Neural cell (in vitro differentiated cells): ENCODE measurements at regions not wholly inside any gene's neighbourhood (a gene's known extent, or its start where the extent isn't known, plus 50 kb on each side); places are given as distances from the start of the nearest gene placed in this dataset.

Experiments used
- H2AFZ ChIP-seq: fragments of 200-600, 300-800 bp; sonication (generic), shearing (Covaris generic); 2 replicates; pipeline ENCODE4 v1.6.0; 2014; ENCODE audit warnings: low read depth, mild to moderate bottlenecking, antibody characterized with exemption, low read length, moderate library complexity
- H3F3A ChIP-seq: fragments of 200-600 bp; shearing (Covaris generic); 2 replicates; pipeline ENCODE4 v1.6.1; 2016; ENCODE audit warnings: mild to moderate bottlenecking, moderate library complexity, mixed read lengths, antibody characterized with exemption, low read length; ENCODE audit not compliant: insufficient read depth, poor library complexity, severe bottlenecking
- H3K27ac ChIP-seq: fragments of 200-600, 300-800 bp; sonication (generic), shearing (Covaris generic); 2 replicates; pipeline ENCODE4 v1.5.1; 2014; ENCODE audit warnings: mild to moderate bottlenecking, low read length, moderate library complexity
- H3K27me3 ChIP-seq: fragments of 300-800, 200-600 bp; sonication (generic), shearing (Covaris generic); 2 replicates; pipeline ENCODE4 v1.6.0; 2014; ENCODE audit warnings: mild to moderate bottlenecking, low read depth, low read length, moderate library complexity; ENCODE audit not compliant: insufficient read depth
- H3K36me3 ChIP-seq: fragments of 300-800, 200-600 bp; sonication (generic), shearing (Covaris generic); 2 replicates; pipeline ENCODE4 v1.5.1; 2014; ENCODE audit warnings: mild to moderate bottlenecking, antibody characterized with exemption, low read length, moderate library complexity; ENCODE audit not compliant: insufficient read depth
- H3K4me2 ChIP-seq: fragments of 300-800, 200-600 bp; sonication (generic), shearing (Covaris generic); 2 replicates; pipeline ENCODE4 v1.6.0; 2014; ENCODE audit warnings: mild to moderate bottlenecking, low read length
- H3K4me3 ChIP-seq: fragments of 300-800, 200-600 bp; sonication (generic), shearing (Covaris generic); 2 replicates; pipeline ENCODE4 v1.5.1; 2014; ENCODE audit warnings: mild to moderate bottlenecking, low read length, moderate library complexity
- H3K79me2 ChIP-seq: fragments of 200-600 bp; shearing (Covaris generic); replicated peaks from 2 replicates; pipeline ENCODE4 v1.6.0; 2014; ENCODE audit warnings: mild to moderate bottlenecking, low read length, moderate library complexity; ENCODE audit not compliant: insufficient read depth
- H3K9ac ChIP-seq: fragments of 300-800, 200-600 bp; sonication (generic), shearing (Covaris generic); 2 replicates; pipeline ENCODE4 v1.6.1; 2016; ENCODE audit warnings: mild to moderate bottlenecking, low read length, mixed read lengths
- H3K9me2 ChIP-seq: fragments of 200-600 bp; shearing (Covaris generic); 2 replicates; pipeline ENCODE4 v1.6.1; 2016; ENCODE audit warnings: mild to moderate bottlenecking, low read length, mixed read lengths; ENCODE audit not compliant: insufficient read depth
- H3K9me3 ChIP-seq: fragments of 200-600, 300-800 bp; sonication (generic), shearing (Covaris generic); 2 replicates; pipeline ENCODE4 v1.6.1; 2016; ENCODE audit warnings: mild to moderate bottlenecking, mixed run types, low read length, moderate library complexity, mixed read lengths
- H4K20me1 ChIP-seq: fragments of 200-600 bp; shearing (Covaris generic); 2 replicates; pipeline ENCODE4 v1.6.1; 2016; ENCODE audit warnings: mild to moderate bottlenecking, mixed run types; ENCODE audit not compliant: insufficient read depth
- CTCF ChIP-seq: fragments of 450-650 bp; IDR thresholded peaks from 2 replicates; pipeline ENCODE4 v1.5.1; 2014; ENCODE audit warnings: antibody characterized with exemption, mild to moderate bottlenecking, moderate library complexity; ENCODE audit not compliant: poor library complexity, severe bottlenecking
- EP300 ChIP-seq: fragments of 450-650 bp; conservative IDR thresholded peaks from 2 replicates; pipeline ENCODE4 v1.6.1; 2014; ENCODE audit warnings: antibody characterized with exemption, mild to moderate bottlenecking, moderate library complexity; ENCODE audit not compliant: poor library complexity, severe bottlenecking
- EZH2 ChIP-seq: fragments of 200-600, 300-800 bp; shearing (Covaris generic), sonication (generic); IDR thresholded peaks from 2 replicates; pipeline ENCODE4 v1.6.1; 2014; ENCODE audit warnings: antibody characterized with exemption, low read length, borderline replicate concordance, mild to moderate bottlenecking; ENCODE audit not compliant: insufficient read depth, poor library complexity, severe bottlenecking
- MXI1 ChIP-seq: fragments of 450-650 bp; conservative IDR thresholded peaks from 2 replicates; pipeline ENCODE4 v1.6.1; 2014; ENCODE audit warnings: antibody characterized with exemption, mild to moderate bottlenecking; ENCODE audit not compliant: poor library complexity, severe bottlenecking
- POLR2AphosphoS5 ChIP-seq: IDR thresholded peaks from 2 replicates; pipeline ENCODE4 v1.6.1; 2012
- RAD21 ChIP-seq: fragments of 450-650 bp; conservative IDR thresholded peaks from 2 replicates; pipeline ENCODE4 v1.6.1; 2014; ENCODE audit warnings: antibody characterized with exemption, mild to moderate bottlenecking, moderate library complexity
- SMC3 ChIP-seq: fragments of 450-650 bp; conservative IDR thresholded peaks from 2 replicates; pipeline ENCODE4 v1.6.1; 2014; ENCODE audit warnings: antibody characterized with exemption, mild to moderate bottlenecking, moderate library complexity; ENCODE audit not compliant: poor library complexity
- TAF1 ChIP-seq: IDR thresholded peaks from 2 replicates; pipeline ENCODE4 v1.6.1; 2012; ENCODE audit warnings: low read depth
- TF ChIP-seq, protein P1 (sequence below): IDR thresholded peaks from 2 replicates; pipeline ENCODE4 v1.6.1; 2012; ENCODE audit warnings: borderline replicate concordance

DNA sequence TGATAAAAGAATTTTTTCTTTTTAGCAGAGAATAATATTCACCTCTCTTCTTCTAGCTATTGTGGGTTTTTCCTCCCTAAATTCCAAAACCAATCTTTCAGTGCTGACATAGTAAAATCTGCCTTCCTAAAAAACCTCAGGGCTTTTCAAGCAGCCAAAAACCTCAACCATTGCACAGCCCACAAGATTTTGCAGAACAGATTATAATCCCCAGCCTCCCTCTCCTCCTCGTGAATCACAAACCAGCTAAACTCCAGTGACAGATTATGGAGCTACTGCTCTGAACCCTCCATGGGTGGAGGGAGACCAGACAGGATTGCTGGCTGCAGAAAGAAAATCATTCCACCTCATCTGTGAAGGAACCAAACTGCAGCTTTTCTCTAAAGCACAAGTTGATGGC is 341.6 kb downstream of the SOX9 start:
- H2AFZ ChIP-seq: no peak overlapping the region
- H3K9ac ChIP-seq: no peak overlapping the region
- H4K20me1 ChIP-seq: no peaks in the 10 kb centered on the region
- H3K4me2 ChIP-seq: no peak overlapping the region
- peaks cover 4% of the 10 kb centered on the region for H3K9me3 ChIP-seq
- no peaks in the 10 kb centered on the region for H3K36me3 ChIP-seq
- H3K79me2 ChIP-seq: no peaks in the 10 kb centered on the region
- H3F3A ChIP-seq: no peaks in the 10 kb centered on the region
- H3K9me2 ChIP-seq: no peaks in the 10 kb centered on the region
- H3K27ac ChIP-seq: no peak overlapping the region
- TF ChIP-seq, protein P1, sequence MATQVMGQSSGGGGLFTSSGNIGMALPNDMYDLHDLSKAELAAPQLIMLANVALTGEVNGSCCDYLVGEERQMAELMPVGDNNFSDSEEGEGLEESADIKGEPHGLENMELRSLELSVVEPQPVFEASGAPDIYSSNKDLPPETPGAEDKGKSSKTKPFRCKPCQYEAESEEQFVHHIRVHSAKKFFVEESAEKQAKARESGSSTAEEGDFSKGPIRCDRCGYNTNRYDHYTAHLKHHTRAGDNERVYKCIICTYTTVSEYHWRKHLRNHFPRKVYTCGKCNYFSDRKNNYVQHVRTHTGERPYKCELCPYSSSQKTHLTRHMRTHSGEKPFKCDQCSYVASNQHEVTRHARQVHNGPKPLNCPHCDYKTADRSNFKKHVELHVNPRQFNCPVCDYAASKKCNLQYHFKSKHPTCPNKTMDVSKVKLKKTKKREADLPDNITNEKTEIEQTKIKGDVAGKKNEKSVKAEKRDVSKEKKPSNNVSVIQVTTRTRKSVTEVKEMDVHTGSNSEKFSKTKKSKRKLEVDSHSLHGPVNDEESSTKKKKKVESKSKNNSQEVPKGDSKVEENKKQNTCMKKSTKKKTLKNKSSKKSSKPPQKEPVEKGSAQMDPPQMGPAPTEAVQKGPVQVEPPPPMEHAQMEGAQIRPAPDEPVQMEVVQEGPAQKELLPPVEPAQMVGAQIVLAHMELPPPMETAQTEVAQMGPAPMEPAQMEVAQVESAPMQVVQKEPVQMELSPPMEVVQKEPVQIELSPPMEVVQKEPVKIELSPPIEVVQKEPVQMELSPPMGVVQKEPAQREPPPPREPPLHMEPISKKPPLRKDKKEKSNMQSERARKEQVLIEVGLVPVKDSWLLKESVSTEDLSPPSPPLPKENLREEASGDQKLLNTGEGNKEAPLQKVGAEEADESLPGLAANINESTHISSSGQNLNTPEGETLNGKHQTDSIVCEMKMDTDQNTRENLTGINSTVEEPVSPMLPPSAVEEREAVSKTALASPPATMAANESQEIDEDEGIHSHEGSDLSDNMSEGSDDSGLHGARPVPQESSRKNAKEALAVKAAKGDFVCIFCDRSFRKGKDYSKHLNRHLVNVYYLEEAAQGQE: no peak
- no peak for TF ChIP-seq CTCF
- TF ChIP-seq RAD21: no peak
- TF ChIP-seq POLR2AphosphoS5: no peak
- no peak for TF ChIP-seq EZH2
- no peak for TF ChIP-seq MXI1
- TF ChIP-seq EP300: no peak
- no peak overlapping the region for H3K4me3 ChIP-seq
- no peaks in the 10 kb centered on the region for H3K27me3 ChIP-seq

DNA sequence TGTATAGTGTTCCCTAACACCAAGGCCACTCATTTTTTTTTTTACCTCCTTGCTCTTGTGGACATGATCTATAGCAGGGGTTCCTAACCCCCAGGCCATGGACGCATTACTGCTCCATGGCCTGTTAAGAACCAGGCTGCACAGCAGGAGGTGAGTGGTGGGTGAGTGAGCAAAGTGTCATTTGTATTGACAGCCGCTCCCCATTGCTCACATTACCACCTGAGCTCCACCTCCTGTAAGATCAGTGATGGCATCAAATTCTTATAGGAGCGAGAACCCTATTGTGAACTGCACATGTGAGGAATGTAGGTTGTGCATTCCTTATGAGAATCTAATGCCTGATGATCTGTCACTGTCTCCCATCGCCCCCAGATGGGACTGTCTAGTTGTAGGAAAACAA is 342.0 kb downstream of the SOX9 start:
- Histone ChIP-seq H3K9me2 (no peaks in the 10 kb centered on the region), H3K9ac (no peak overlapping the region), H3K4me2 (no peak overlapping the region), H3F3A (no peaks in the 10 kb centered on the region), H3K36me3 (no peaks in the 10 kb centered on the region), H3K27ac (no peak overlapping the region), H3K4me3 (no peak overlapping the region), H4K20me1 (no peaks in the 10 kb centered on the region), H3K79me2 (no peaks in the 10 kb centered on the region), H3K9me3 (peaks cover 4% of the 10 kb centered on the region), H2AFZ (no peak overlapping the region), H3K27me3 (no peaks in the 10 kb centered on the region)
- TF ChIP-seq POLR2AphosphoS5 (no peak), CTCF (no peak), TAF1 (no peak), RAD21 (no peak), EP300 (no peak), EZH2 (no peak), MXI1 (no peak), SMC3 (no peak)
- TF ChIP-seq, protein P1: no peak
